ENCODE measurements at regions not wholly inside any gene's neighbourhood (a gene's known extent, or its start where the extent isn't known, plus 50 kb on each side); places are given as distances from the start of the nearest gene placed in this dataset.

GRCh38 chr9:107896544-107896943 lies 407.0 kb upstream of the KLF4 start:
- intact Hi-C loops (cut with micrococcal nuclease; ENCODE audit: unreplicated experiment) (no loop called here), in situ Hi-C loops (cut with HindIII; ENCODE audit: extremely low pct_ligation_motif_present, low pct_unique_long_range_greater_than_20kb) (no loop called here)
- Histone ChIP-seq H3K4me3 (replicated peaks in 1 of 3; ENCODE audit: insufficient read depth in 1 of 3, low read depth in 2 of 3, low read length in 3 of 3) (no peak overlapping the region), H3K4me2 (ENCODE audit: low read depth, low read length) (no peak overlapping the region), H3K4me1 (ENCODE audit: insufficient read depth, low read length) (no peaks in the 10 kb centered on the region), H2AFZ (ENCODE audit: low read length) (no peak overlapping the region), H3K27me3 (ENCODE audit: control insufficient read depth in 1 of 2, insufficient read depth in 2 of 2, low read length in 2 of 2) (no peaks in the 10 kb centered on the region), H4K20me1 (ENCODE audit: insufficient read depth, low read length) (no peaks in the 10 kb centered on the region), H3K27ac (ENCODE audit: extremely low read length, insufficient read depth, low read length) (no peak overlapping the region), H3K9me3 (ENCODE audit: low read length) (no peaks in the 10 kb centered on the region), H3K36me3 (replicated peaks in 1 of 2; ENCODE audit: control insufficient read depth in 1 of 2, insufficient read depth in 2 of 2, low read length in 2 of 2) (no peaks in the 10 kb centered on the region), H3K9ac (ENCODE audit: insufficient read depth, low read depth, low read length) (no peak overlapping the region), H3K79me2 (ENCODE audit: insufficient read depth, low read length) (no peaks in the 10 kb centered on the region)
- ChIA-PET CTCF (ENCODE audit: low intra/inter-chr PET ratio, low total read pairs) (no interaction called here), POLR2A (no interaction called here)
- BruUV-seq (replicated peaks) = no TSS peak
- 0% methylated on average over 1 of the region's 1 CpG for WGBS (ENCODE audit: low lambda C conversion rate)
- FAIRE-seq (no peak), ATAC-seq (no peak), DNase-seq (ENCODE audit: low spot score) (no peak)
- TF ChIP-seq ZNF792 (CRISPR knock-in tag; IDR thresholded peaks at IDR 0.05) = no peak
- no peak for TF ChIP-seq ZBTB7A (CRISPR knock-in tag; IDR thresholded peaks at IDR 0.05)
- TF ChIP-seq HMGA1 (CRISPR knock-in tag; conservative IDR thresholded peaks at IDR 0.05) = no peak
- TF ChIP-seq ZNF800 (CRISPR knock-in tag; IDR thresholded peaks at IDR 0.05) = no peak
- TF ChIP-seq ZNF547 (CRISPR knock-in tag; IDR thresholded peaks at IDR 0.05) = no peak
- TF ChIP-seq POLR2A (IDR thresholded peaks at IDR 0.05; ENCODE audit: insufficient read depth in 1 of 2, low read depth in 2 of 2, low read length in 2 of 2) = no peak
- TF ChIP-seq ZNF616 (CRISPR knock-in tag; IDR thresholded peaks at IDR 0.05; ENCODE audit: low read depth) = no peak
- TF ChIP-seq RBM39 (IDR thresholded peaks at IDR 0.05; ENCODE audit: low read depth, low read length, poor library complexity, severe bottlenecking) = no peak
- TF ChIP-seq, protein P1, sequence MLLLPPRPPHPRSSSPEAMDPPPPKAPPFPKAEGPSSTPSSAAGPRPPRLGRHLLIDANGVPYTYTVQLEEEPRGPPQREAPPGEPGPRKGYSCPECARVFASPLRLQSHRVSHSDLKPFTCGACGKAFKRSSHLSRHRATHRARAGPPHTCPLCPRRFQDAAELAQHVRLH (CRISPR knock-in tag; IDR thresholded peaks at IDR 0.05; ENCODE audit: borderline replicate concordance, low read depth) = no peak
- no peak for TF ChIP-seq PHF20 (CRISPR knock-in tag; IDR thresholded peaks at IDR 0.05)

All from HepG2 (cell line).